Activated CD4-positive, alpha-beta T cell treated with anti-CD3 and anti-CD28 coated beads for 36 hours (primary cell): ENCODE measurements at regions not wholly inside any gene's neighbourhood (a gene's known extent, or its start where the extent isn't known, plus 50 kb on each side); places are given as distances from the start of the nearest gene placed in this dataset.

Experiments used
- ATAC-seq: fragments of 200-7000 bp; cut with Tn5 transposase; one replicate; pipeline ENCODE4 v1.10.0; 2021; ENCODE audit warnings: mild to moderate bottlenecking, moderate library complexity
- CTCF ChIA-PET: fragments of 350-600 bp; sonication (Branson Sonifier 250); formaldehyde crosslinking; loops from one replicate; lab custom pipeline; 2021; ENCODE audit warnings: antibody characterized with exemption; lab: Charles Lee
- POLR2A ChIA-PET: fragments of 350-600 bp; sonication (Branson Sonifier 250); formaldehyde crosslinking; loops from one replicate; lab custom pipeline; 2021; ENCODE audit warnings: antibody characterized with exemption, inconsistent platforms; lab: Charles Lee
- DNase-seq: peaks from one replicate; pipeline ENCODE4 v3.0.0-alpha.2; 2020
- H3K27ac Mint-ChIP-seq: one replicate; pipeline ENCODE4 v1.8.0; 2021; ENCODE audit warnings: mixed read lengths
- H3K27me3 Mint-ChIP-seq: one replicate; pipeline ENCODE4 v1.8.0; 2021; ENCODE audit warnings: mixed read lengths
- H3K36me3 Mint-ChIP-seq: one replicate; pipeline ENCODE4 v1.8.0; 2021; ENCODE audit warnings: low read depth, mixed read lengths
- H3K4me1 Mint-ChIP-seq: one replicate; pipeline ENCODE4 v1.8.0; 2021; ENCODE audit warnings: mixed read lengths
- H3K4me3 Mint-ChIP-seq: one replicate; pipeline ENCODE4 v1.8.0; 2021; ENCODE audit warnings: mild to moderate bottlenecking, moderate library complexity, mixed read lengths
- H3K9me3 Mint-ChIP-seq: one replicate; pipeline ENCODE4 v1.8.0; 2021; ENCODE audit warnings: low read depth, mixed read lengths
- intact Hi-C, 2 experiments: fragments of 100-400 bp; cut with DNase I in 1 of 2; cut with micrococcal nuclease in 1 of 2; formaldehyde crosslinking; loops; one replicate each; pipeline versions ENCODE4 v1.14.2 to v1.15.1; 2022 to 2024; cut with DNase I, micrococcal nuclease

DNA sequence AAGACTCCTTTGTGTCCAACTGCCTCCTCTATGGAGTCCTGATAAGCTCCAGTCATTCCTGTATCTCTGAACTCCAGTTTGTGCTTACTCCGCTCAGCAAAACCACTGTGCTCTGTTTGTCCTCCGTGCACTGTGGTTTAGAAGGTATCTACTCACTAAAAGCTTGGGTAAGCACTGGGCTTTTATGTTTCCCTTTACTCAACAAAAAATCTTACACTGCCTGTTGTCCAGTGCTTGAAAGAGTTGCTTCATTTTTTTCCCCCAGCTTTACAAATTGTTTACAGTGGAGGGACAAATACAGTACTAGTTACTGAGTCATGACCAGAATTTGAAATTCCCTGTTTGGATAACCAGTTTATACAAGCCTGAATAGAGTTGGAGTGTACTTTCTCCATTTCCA is 545.3 kb upstream of the FAT1 start:
- ATAC-seq (no peak), DNase-seq (no peak)
- Mint-ChIP-seq H3K4me1 (no peaks in the 10 kb centered on the region), H3K9me3 (peaks cover 6% of the 10 kb centered on the region), H3K36me3 (no peaks in the 10 kb centered on the region), H3K27ac (no peak overlapping the region), H3K4me3 (no peak overlapping the region), H3K27me3 (no peaks in the 10 kb centered on the region)
- intact Hi-C loops, result no loop called here
- ChIA-PET POLR2A (no interaction called here), CTCF (no interaction called here)

DNA sequence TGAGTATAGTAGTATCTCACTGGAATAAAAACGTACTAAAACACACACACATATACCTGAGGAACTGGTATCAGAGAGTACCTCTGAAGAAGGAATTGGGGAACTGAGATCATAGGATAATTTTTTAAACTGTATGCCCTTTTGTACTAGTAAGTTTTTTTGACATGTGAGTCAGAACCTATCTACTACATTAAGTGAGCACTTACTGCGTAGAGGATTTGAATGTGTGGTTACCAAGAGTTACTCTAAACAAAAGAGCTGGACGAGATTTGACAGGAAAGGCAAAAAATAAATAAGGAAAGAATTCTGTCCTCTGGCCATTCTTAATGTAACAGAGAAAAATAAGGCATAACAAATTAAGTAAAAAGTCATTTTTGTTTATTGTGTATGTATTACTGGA is 546.5 kb upstream of the FAT1 start:
- POLR2A ChIA-PET, result no interaction called here
- CTCF ChIA-PET, result no interaction called here
- no peak for DNase-seq
- H3K9me3 Mint-ChIP-seq, result peaks cover 6% of the 10 kb centered on the region
- no peaks in the 10 kb centered on the region for H3K36me3 Mint-ChIP-seq
- ATAC-seq, result no peak
- no peak overlapping the region for H3K27ac Mint-ChIP-seq
- H3K4me3 Mint-ChIP-seq, result no peak overlapping the region
- H3K27me3 Mint-ChIP-seq, result no peaks in the 10 kb centered on the region
- intact Hi-C loops, result no loop called here
- H3K4me1 Mint-ChIP-seq, result no peaks in the 10 kb centered on the region

DNA sequence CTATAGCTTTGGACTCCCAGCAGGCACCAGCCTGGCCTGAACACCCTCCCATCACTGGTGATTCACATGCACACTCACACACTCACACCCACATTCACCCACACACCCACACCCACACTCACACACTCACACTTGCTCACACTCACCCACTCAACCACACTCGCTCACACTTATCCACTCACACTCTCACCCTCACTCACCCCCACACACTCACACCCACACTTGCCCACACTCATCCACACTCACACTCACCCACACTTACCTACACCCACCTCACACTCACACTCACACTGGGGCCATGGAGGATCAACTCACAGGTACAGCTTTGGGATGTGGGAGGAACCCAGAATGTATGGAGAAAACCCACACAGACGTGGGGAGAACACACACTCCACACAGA is 548.2 kb upstream of the FAT1 start:
- ChIA-PET POLR2A (no interaction called here), CTCF (no interaction called here)
- Mint-ChIP-seq H3K27me3 (no peaks in the 10 kb centered on the region), H3K9me3 (peaks cover 8% of the 10 kb centered on the region), H3K4me1 (no peaks in the 10 kb centered on the region), H3K27ac (no peak overlapping the region), H3K4me3 (no peak overlapping the region), H3K36me3 (no peaks in the 10 kb centered on the region)
- intact Hi-C loops, result no loop called here
- DNase-seq, result no peak
- no peak for ATAC-seq

DNA sequence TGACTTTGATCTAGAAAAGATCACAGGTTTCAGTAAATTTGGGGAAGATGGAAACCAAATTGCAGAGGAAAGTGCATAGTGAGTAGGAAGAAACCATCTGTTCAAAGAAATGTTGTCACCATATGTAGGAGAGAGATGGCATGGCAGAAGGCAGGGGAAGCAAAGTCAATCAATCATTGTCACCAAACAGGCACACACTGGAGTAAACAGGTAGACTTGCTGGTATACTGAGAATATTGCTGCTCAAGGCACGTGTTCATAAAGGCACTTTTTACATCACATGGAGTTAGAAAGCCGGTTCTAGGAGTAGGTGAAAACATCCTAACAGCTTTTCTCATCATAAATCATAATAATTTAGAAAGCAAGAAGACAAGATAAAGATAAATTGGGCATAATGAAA is 550.5 kb upstream of the FAT1 start:
- Mint-ChIP-seq H3K4me3 (no peak overlapping the region), H3K27me3 (no peaks in the 10 kb centered on the region), H3K36me3 (no peaks in the 10 kb centered on the region), H3K4me1 (no peaks in the 10 kb centered on the region), H3K27ac (no peak overlapping the region), H3K9me3 (peaks cover 9% of the 10 kb centered on the region)
- ATAC-seq (no peak), DNase-seq (no peak)
- POLR2A ChIA-PET, result no interaction called here
- CTCF ChIA-PET, result no interaction called here
- intact Hi-C loops, result no loop called here

DNA sequence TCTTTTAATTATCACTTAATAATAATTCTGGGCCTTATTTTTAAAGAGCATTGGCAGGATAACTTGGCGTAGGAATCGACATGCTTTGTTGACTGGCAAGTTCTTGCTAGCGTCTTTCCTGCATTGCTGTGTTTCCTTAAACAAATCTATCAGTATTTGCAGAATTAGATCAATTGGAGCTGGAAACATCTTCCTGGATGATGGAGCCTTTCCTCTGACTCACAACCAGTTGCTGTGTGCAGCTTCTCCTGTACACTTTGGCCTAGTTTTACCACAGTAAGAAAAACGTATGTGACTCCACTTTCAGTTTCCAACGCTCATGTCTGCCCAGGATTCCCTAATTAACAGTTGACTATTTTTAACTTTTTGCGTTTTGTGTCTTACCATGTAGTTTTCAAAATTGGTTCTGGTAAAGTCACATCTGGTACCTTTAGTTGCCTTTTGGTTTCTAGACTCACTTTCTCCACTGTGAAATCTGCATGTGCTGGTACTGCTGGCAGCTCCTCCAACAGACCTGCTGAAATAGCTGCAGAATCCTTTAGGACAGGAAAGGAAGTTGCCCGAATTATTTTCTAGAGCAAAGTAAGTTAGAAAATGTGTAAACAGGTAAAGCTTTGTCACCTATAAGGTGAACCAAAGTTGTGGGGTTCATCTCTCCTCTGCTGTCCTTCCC is 553.2 kb upstream of the FAT1 start:
- Mint-ChIP-seq H3K4me1 (no peaks in the 10 kb centered on the region), H3K36me3 (no peaks in the 10 kb centered on the region), H3K9me3 (peaks cover 12% of the 10 kb centered on the region), H3K27me3 (no peaks in the 10 kb centered on the region), H3K4me3 (no peak overlapping the region), H3K27ac (no peak overlapping the region)
- ChIA-PET CTCF (no interaction called here), POLR2A (no interaction called here)
- DNase-seq (no peak), ATAC-seq (no peak)
- intact Hi-C loops, result no loop called here

DNA sequence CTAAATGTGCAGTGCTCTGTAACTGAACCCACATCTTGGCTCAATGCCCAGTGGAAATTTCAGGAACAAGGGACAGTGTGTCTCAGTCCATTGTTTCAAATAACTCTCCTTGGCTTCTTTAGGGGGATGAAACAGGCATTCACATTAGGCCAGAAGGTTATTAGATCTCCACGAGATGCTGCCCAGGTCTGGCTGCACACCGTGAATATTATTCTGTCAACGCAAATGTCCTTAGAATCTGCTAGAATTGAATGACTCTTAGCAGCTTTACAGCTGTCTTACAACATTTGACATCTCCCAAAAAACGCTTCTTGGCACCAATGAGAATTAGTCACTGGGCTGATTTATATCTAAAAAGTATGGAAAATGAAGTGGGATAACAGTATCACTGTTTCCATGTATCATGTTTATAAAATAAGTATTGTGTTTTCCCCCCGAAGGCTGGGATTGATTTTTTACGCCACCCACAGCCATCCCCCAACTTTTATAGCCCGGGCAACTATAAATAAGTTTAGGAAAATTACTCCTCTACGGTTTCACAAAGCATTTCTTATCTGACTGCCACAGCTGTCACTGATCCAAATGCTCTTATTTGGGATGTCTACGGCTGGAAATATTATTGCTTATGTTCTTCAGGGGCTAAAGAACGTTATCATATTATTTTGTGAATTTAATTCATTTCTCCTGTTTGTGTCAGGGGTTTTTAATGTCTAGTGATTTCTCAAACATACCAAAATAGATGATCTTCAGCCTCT is 559.7 kb upstream of the FAT1 start:
- CTCF ChIA-PET, result no interaction called here
- intact Hi-C loops, result no loop called here
- Mint-ChIP-seq H3K9me3 (peaks cover 12% of the 10 kb centered on the region), H3K27ac (no peak overlapping the region), H3K36me3 (no peaks in the 10 kb centered on the region), H3K27me3 (no peaks in the 10 kb centered on the region), H3K4me1 (no peaks in the 10 kb centered on the region), H3K4me3 (no peak overlapping the region)
- POLR2A ChIA-PET, result no interaction called here
- no peak for ATAC-seq
- DNase-seq, result no peak

DNA sequence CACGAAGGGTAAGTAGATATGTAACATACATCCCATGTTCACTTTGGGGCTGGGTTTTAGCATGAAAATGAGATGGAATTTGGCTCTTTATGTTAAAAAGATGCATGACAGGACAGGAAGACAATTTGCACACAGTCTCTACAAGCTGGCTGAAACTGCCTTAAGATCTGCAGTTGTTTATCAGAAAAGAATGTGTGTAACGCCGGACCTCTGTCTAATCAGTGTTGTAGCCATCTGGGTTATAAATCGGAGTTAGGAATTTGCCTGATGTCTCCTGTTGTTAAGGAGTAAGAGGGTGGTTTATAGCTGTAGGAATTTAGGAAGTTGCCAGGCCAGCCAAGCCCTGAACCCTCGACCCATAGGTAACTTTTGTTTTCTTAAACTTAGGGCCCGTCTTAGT is 562.9 kb upstream of the FAT1 start:
- DNase-seq, result no peak
- Mint-ChIP-seq H3K27me3 (no peaks in the 10 kb centered on the region), H3K9me3 (peaks cover 7% of the 10 kb centered on the region), H3K36me3 (no peaks in the 10 kb centered on the region), H3K27ac (no peak overlapping the region), H3K4me3 (no peak overlapping the region), H3K4me1 (no peaks in the 10 kb centered on the region)
- intact Hi-C loops, result no loop called here
- POLR2A ChIA-PET, result no interaction called here
- CTCF ChIA-PET, result no interaction called here
- no peak for ATAC-seq

DNA sequence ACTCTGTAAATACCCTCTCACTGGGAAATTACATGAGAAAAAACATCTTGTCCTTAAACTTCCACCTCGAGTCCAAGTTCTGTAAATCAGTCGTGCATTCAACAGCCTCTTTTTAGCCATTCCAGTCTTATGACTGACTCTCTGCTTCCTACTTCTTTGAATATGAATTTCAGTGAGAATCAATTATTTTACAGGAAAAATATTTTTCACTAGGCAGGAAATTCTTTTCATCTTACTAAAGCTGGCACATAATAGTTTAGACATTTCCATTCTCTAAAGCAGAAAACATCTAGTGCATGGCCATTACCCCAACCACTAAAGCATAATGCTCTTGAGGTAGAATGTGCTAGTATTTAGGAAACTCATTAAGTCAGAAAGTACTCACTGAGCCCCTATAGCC is 565.7 kb upstream of the FAT1 start:
- CTCF ChIA-PET, result interaction anchor here (0.7 kb wide), 1 partner anchor 816 kb away, joined by 3 read pairs; no protein-coding TSS in a partner anchor
- peaks cover 8% of the 10 kb centered on the region for H3K9me3 Mint-ChIP-seq
- intact Hi-C loops, result no loop called here
- POLR2A ChIA-PET, result no interaction called here
- DNase-seq (no peak), ATAC-seq (no peak)
- no peaks in the 10 kb centered on the region for H3K36me3 Mint-ChIP-seq
- no peaks in the 10 kb centered on the region for H3K27me3 Mint-ChIP-seq
- no peaks in the 10 kb centered on the region for H3K4me1 Mint-ChIP-seq
- H3K27ac Mint-ChIP-seq, result no peak overlapping the region
- H3K4me3 Mint-ChIP-seq, result no peak overlapping the region

DNA sequence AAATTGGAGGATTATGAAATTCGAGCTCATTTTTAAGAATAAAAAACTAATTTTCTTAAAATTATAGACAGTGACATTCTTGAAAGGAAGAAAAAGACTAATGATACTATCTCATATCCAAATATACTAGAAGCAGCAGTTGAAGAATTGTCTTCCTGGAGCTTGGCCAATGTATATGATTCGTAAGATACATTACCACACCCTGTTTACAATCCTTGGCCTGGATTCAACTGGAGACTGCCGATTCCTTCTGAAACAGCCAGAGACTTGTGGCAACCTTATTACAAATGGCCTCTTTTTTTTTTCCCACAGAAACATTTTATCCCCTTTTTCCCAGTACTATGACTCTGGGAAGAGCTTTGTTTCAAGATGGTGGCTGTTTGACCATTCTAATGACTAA is 571.2 kb upstream of the FAT1 start:
- CTCF ChIA-PET, result no interaction called here
- H3K27me3 Mint-ChIP-seq, result no peaks in the 10 kb centered on the region
- intact Hi-C loops, result no loop called here
- H3K9me3 Mint-ChIP-seq, result peaks cover 23% of the 10 kb centered on the region
- ATAC-seq (no peak), DNase-seq (no peak)
- H3K27ac Mint-ChIP-seq, result no peak overlapping the region
- POLR2A ChIA-PET, result no interaction called here
- H3K4me1 Mint-ChIP-seq, result no peaks in the 10 kb centered on the region
- H3K36me3 Mint-ChIP-seq, result no peaks in the 10 kb centered on the region
- H3K4me3 Mint-ChIP-seq, result no peak overlapping the region

DNA sequence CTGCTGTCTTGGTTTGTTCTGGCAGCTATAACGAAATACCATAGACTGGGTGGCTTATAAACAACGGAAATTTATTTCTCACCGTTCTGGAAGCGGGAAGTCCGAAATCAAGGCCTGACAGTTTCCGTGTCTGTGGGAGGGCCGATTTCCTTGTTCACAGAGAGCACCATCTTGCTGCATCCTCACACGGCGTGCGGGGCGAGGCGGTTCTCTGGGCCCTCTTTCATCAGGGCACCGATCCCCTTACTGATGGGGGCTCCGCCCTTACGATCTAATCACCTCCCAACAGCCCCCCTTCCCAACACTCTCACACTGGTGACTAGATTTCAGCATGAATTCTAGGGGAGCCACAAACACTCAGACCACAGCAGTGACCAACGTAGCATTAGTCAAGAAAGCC is 578.3 kb upstream of the FAT1 start:
- H3K4me3 Mint-ChIP-seq, result no peak overlapping the region
- no peak for ATAC-seq
- no peaks in the 10 kb centered on the region for H3K27me3 Mint-ChIP-seq
- H3K4me1 Mint-ChIP-seq, result no peaks in the 10 kb centered on the region
- H3K27ac Mint-ChIP-seq, result no peak overlapping the region
- DNase-seq, result no peak
- CTCF ChIA-PET, result no interaction called here
- peaks cover 12% of the 10 kb centered on the region for H3K9me3 Mint-ChIP-seq
- POLR2A ChIA-PET, result no interaction called here
- no peaks in the 10 kb centered on the region for H3K36me3 Mint-ChIP-seq
- intact Hi-C loops, result no loop called here

DNA sequence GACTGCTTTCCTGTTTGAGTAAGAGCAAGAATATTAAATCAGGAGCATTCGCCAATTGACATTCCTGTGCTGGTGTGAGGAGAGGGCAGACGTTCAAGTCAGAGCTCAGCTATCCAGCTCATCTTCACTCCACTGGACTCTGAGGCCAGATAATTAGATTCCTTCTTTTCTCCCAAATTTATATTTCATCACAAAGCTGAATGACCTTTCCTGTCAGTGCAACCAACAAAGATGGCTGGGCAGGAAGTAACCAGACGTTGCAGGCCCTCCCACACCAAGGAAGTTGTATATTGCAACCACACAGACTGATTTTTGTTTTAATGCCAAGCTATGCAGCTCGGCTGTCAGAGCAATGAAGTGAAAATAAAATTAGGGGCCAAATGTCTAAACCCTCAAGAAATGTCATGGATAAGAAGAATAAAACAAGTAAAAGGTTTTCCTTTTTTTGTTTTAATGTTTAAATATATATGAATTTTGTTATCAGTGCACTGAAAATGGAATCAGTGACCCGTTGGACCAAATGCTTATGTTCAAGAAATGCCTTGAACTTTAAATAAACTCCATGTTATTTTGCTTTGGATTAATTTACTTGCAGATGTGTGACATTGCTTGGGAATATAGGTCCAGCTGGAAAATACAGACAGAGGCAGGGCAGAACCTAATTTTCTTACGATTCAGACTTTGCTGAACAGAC is 578.9 kb upstream of the FAT1 start:
- ChIA-PET CTCF (no interaction called here), POLR2A (no interaction called here)
- Mint-ChIP-seq H3K4me1 (no peaks in the 10 kb centered on the region), H3K36me3 (no peaks in the 10 kb centered on the region), H3K27me3 (no peaks in the 10 kb centered on the region), H3K4me3 (no peak overlapping the region), H3K27ac (no peak overlapping the region), H3K9me3 (peaks cover 8% of the 10 kb centered on the region)
- DNase-seq, result no peak
- ATAC-seq, result no peak
- intact Hi-C loops, result no loop called here

DNA sequence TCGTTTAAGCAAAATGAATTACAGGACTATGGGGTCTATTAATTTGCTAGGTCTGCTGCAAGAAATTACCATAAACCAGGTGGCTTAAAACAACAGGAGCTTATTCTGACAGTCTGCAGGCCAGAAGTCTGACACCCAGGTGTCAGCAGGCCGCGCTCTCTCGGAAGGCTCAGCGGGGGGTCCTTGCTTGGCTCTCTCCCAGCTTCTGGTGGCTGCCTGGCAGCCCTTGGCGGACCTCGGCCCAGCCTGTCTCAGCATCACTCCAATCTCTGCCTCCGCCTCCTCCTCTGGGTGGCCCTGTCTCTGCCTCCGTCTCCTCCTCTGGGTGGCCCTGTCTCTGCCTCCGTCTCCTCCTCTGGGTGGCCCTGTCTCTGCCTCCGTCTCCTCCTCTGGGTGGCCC is 580.5 kb upstream of the FAT1 start:
- ATAC-seq (no peak), DNase-seq (no peak)
- Mint-ChIP-seq H3K36me3 (no peaks in the 10 kb centered on the region), H3K4me3 (no peak overlapping the region), H3K27me3 (no peaks in the 10 kb centered on the region), H3K4me1 (no peaks in the 10 kb centered on the region), H3K9me3 (peaks cover 8% of the 10 kb centered on the region), H3K27ac (no peak overlapping the region)
- intact Hi-C loops, result no loop called here
- ChIA-PET POLR2A (no interaction called here), CTCF (no interaction called here)
